GM23248 (cell line): ENCODE measurements at regions not wholly inside any gene's neighbourhood (a gene's known extent, or its start where the extent isn't known, plus 50 kb on each side); places are given as distances from the start of the nearest gene placed in this dataset.

ENCODE experiments used
- EZH2 ChIP-seq: fragments of 200-600 bp; sonication (generic); IDR thresholded peaks from 2 replicates; pipeline ENCODE4 v1.6.1; 2018; ENCODE audit warnings: antibody characterized with exemption, mild to moderate bottlenecking; ENCODE audit not compliant: insufficient read depth, poor library complexity, severe bottlenecking
- EZH2phosphoT487 ChIP-seq: fragments of 200-600 bp; sonication (generic); IDR thresholded peaks from 2 replicates; pipeline ENCODE4 v1.6.1; 2018; ENCODE audit warnings: antibody characterized with exemption, moderate library complexity, mild to moderate bottlenecking, low read depth; ENCODE audit not compliant: insufficient read depth

- no peak for TF ChIP-seq EZH2
- no peak for TF ChIP-seq EZH2phosphoT487
Measured at GRCh38 chr2:225337183-225337582, 62.3 kb upstream of the NYAP2 start.
